K562 (cell line): ENCODE measurements at regions not wholly inside any gene's neighbourhood (a gene's known extent, or its start where the extent isn't known, plus 50 kb on each side); places are given as distances from the start of the nearest gene placed in this dataset.

Experiments used
- ATAC-seq: fragments of 200-7000 bp; cut with Tn5 transposase; 3 replicates; pipeline ENCODE4 v1.9.1; 2020; ENCODE audit warnings: moderate library complexity
- BruUV-seq: library from RNA; stranded (reverse); fragments of 400-500 nt; replicated peaks from 2 replicates; lab custom pipeline; 2021; lab: Mats Ljungman, UMichigan
- CTCF ChIA-PET: fragments of 300-600 bp; formaldehyde crosslinking; extraction: SDS; loops from one replicate; lab custom pipeline; 2021; ENCODE audit warnings: low intra/inter-chr PET ratio; lab: Yijun Ruan, JAX
- POLR2A ChIA-PET: fragments of 300-600, 350-650 bp; sonication (Branson Sonifier 250); formaldehyde crosslinking; extraction: SDS; loops from one replicate; lab custom pipeline; 2021; ENCODE audit warnings: antibody characterized with exemption, inconsistent platforms; lab: Yijun Ruan, JAX
- DNase-seq, 4 experiments: peaks; one replicate each; pipeline versions ENCODE4 v3.0.0 to v3.0.0-alpha.2; 2011 to 2018; ENCODE audit warnings: low spot score in 3 of 4, mixed read lengths in 3 of 4; ENCODE audit errors: extremely low read depth in 1 of 4
- FAIRE-seq: peaks from 2 replicates; lab custom pipeline; 2011; peaks lifted over from hg19 to GRCh38; lab: Jason Lieb, UNC
- H2AFZ ChIP-seq: 2 replicates; pipeline ENCODE4 v1.6.0; 2011; ENCODE audit warnings: low read depth, low read length, control low read depth, inconsistent platforms
- H3K27ac ChIP-seq: fragments of 200-600 bp; 3 replicates; pipeline ENCODE4 v1.8.0; 2011; ENCODE audit warnings: low read depth, mild to moderate bottlenecking, control low read depth, inconsistent platforms, low read length, moderate library complexity, mixed read lengths; ENCODE audit errors: extremely low read depth
- H3K27me3 ChIP-seq, 2 experiments: fragments of 300-600 bp in 1 of 2; 2 replicates in 1 of 2; 3 replicates in 1 of 2; pipeline versions ENCODE4 v1.6.0 to v1.8.0; 2011; ENCODE audit warnings: inconsistent platforms in 2 of 2, low read length in 2 of 2, mild to moderate bottlenecking in 1 of 2, mixed read lengths in 1 of 2, moderate library complexity in 1 of 2; ENCODE audit not compliant: control insufficient read depth in 2 of 2, insufficient read depth in 2 of 2
- H3K36me3 ChIP-seq: fragments of 300-600 bp; 3 replicates; pipeline ENCODE4 v1.8.0; 2011; ENCODE audit warnings: mild to moderate bottlenecking, low read length, inconsistent platforms; ENCODE audit not compliant: control insufficient read depth, insufficient read depth
- H3K4me1 ChIP-seq, 2 experiments: fragments of 200-600 bp in 1 of 2; replicated peaks in 1 of 2; 2 replicates in 1 of 2; 3 replicates in 1 of 2; pipeline versions ENCODE4 v1.5.1 to v1.8.0; 2011; ENCODE audit warnings: inconsistent platforms in 2 of 2, low read length in 2 of 2, mild to moderate bottlenecking in 1 of 2, mixed read lengths in 1 of 2, moderate library complexity in 1 of 2; ENCODE audit not compliant: control insufficient read depth in 2 of 2, insufficient read depth in 2 of 2
- H3K4me2 ChIP-seq: 2 replicates; pipeline ENCODE4 v1.6.1; 2011; ENCODE audit warnings: low read length, control low read depth, inconsistent platforms, mixed read lengths; ENCODE audit not compliant: insufficient read depth
- H3K4me3 ChIP-seq: fragments of 200-600 bp; sonication (generic), shearing (Covaris generic); 2 replicates; pipeline ENCODE4 v1.5.1; 2016; ENCODE audit warnings: control low read depth, inconsistent platforms
- H3K79me2 ChIP-seq: fragments of 200-600 bp; 3 replicates; pipeline ENCODE4 v1.8.0; 2011; ENCODE audit warnings: low read length, inconsistent platforms; ENCODE audit not compliant: control insufficient read depth, insufficient read depth
- H3K9ac ChIP-seq, 2 experiments: 2 replicates each; pipeline versions ENCODE4 v1.6.0 to v1.6.1; 2011; ENCODE audit warnings: low read depth in 2 of 2, low read length in 2 of 2, control low read depth in 1 of 2, inconsistent platforms in 1 of 2, mild to moderate bottlenecking in 1 of 2, mixed read lengths in 1 of 2; ENCODE audit not compliant: insufficient read depth in 1 of 2
- H3K9me1 ChIP-seq: one replicate; pipeline ENCODE4 v1.6.0; 2011; ENCODE audit warnings: inconsistent platforms, mild to moderate bottlenecking, low read length, moderate library complexity; ENCODE audit not compliant: control insufficient read depth, insufficient read depth
- H3K9me3 ChIP-seq: replicated peaks from 2 replicates; pipeline ENCODE4 v1.5.1; 2011; ENCODE audit warnings: low read depth, low read length, inconsistent platforms; ENCODE audit not compliant: control insufficient read depth, insufficient read depth
- H4K20me1 ChIP-seq: replicated peaks from 2 replicates; pipeline ENCODE4 v1.6.1; 2011; ENCODE audit warnings: low read length, inconsistent platforms, mixed read lengths; ENCODE audit not compliant: control insufficient read depth, insufficient read depth
- BHLHE40 ChIP-seq: IDR thresholded peaks from 2 replicates; pipeline ENCODE4 v1.6.1; 2011; ENCODE audit warnings: low read length, improper control_type of control experiment
- KDM1A ChIP-seq, 2 experiments: fragments of 450-650 bp; IDR thresholded peaks; 2 replicates each; pipeline ENCODE4 v1.6.1; 2016; ENCODE audit warnings: mild to moderate bottlenecking in 2 of 2
- MTF1 ChIP-seq: fragments of 250-450 bp; sonication (Bioruptor Pico); IDR thresholded peaks from 2 replicates; pipeline ENCODE4 v1.9.0; 2021; ENCODE audit warnings: moderate library complexity, mild to moderate bottlenecking, inconsistent platforms, borderline replicate concordance
- RAD51 ChIP-seq: fragments of 450-650 bp; IDR thresholded peaks from 2 replicates; pipeline ENCODE4 v1.7.1; 2016; ENCODE audit warnings: low read depth, mild to moderate bottlenecking, borderline replicate concordance
- SMAD4 ChIP-seq: fragments of 250-450 bp; sonication (Bioruptor Pico); conservative IDR thresholded peaks from 2 replicates; pipeline ENCODE4 v1.8.0; 2021; ENCODE audit warnings: inconsistent platforms, mild to moderate bottlenecking, moderate library complexity
- TGIF2 ChIP-seq: sonication (generic); formaldehyde crosslinking; IDR thresholded peaks from 2 replicates; pipeline ENCODE4 v1.8.1; 2022; ENCODE audit warnings: mild to moderate bottlenecking, missing genetic modification reagents, moderate library complexity
- ZC3H8 ChIP-seq: fragments of 450-650 bp; IDR thresholded peaks from 2 replicates; pipeline ENCODE4 v1.6.1; 2017
- ZNF184 ChIP-seq: sonication (generic); formaldehyde crosslinking; IDR thresholded peaks from 2 replicates; pipeline ENCODE4 v1.5.0; 2020; ENCODE audit warnings: missing genetic modification reagents
- WGBS: fragments of 100-300 bp; shearing (Covaris generic); methylation state at CpG from one replicate; pipeline ENCODE4 v1.1.6; 2016; ENCODE audit warnings: low coverage, mixed read lengths; ENCODE audit not compliant: insufficient coverage; ENCODE audit errors: missing lambda C conversion rate; 5-methylcytosine and 5-hydroxymethylcytosine counted together
- in situ Hi-C: fragments of 300-500 bp; cut with MboI; formaldehyde crosslinking; loops from 4 replicates; pipeline ENCODE4 v1.15.0; 2018; ENCODE audit warnings: inconsistent platforms, mixed read lengths
- intact Hi-C: fragments of 100-400 bp; cut with micrococcal nuclease; formaldehyde crosslinking; loops from 2 replicates; pipeline ENCODE4 v1.14.2; 2022
- TF ChIP-seq, protein P1 (sequence below): fragments of 450-650 bp; IDR thresholded peaks from one replicate; pipeline ENCODE4 v1.6.1; 2018; ENCODE audit warnings: mild to moderate bottlenecking, moderate library complexity; ENCODE audit not compliant: partially characterized antibody

DNA sequence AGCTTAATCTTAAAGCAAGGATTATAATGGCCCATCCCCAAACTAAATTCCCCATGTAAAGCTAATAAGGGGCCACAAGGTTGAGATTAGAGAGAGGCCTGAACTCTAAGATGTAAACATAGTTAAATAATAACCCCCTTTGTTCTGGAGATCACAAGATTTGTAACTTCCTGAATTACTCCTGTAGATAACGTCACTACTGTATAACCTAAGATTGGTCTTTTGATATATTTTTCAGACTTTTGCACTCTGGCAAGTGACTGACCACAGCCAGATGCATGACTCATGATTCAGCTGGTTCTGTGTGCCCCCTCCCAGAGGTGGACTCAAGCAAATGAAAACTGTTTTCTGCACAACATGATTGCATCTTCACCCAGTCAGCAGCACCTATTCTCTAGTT is 686.0 kb upstream of the DDX18 start:
- intact Hi-C loops, result no loop called here
- H2AFZ ChIP-seq, result no peak overlapping the region
- ATAC-seq (no peak), FAIRE-seq (no peak), DNase-seq (no peak)
- no peaks in the 10 kb centered on the region for H3K9me3 ChIP-seq
- H3K4me3 ChIP-seq, result no peak overlapping the region
- CTCF ChIA-PET, result no interaction called here
- no TSS peak for BruUV-seq
- H3K9me1 ChIP-seq, result no peaks in the 10 kb centered on the region
- in situ Hi-C loops, result no loop called here
- WGBS, result 0% methylated on average over 1 of the region's 1 CpG
- H3K27me3 ChIP-seq, result no peaks in the 10 kb centered on the region
- no peak overlapping the region for H3K4me2 ChIP-seq
- H3K4me1 ChIP-seq, result no peaks in the 10 kb centered on the region
- no peaks in the 10 kb centered on the region for H3K36me3 ChIP-seq
- no peaks in the 10 kb centered on the region for H4K20me1 ChIP-seq
- TF ChIP-seq, protein P1, sequence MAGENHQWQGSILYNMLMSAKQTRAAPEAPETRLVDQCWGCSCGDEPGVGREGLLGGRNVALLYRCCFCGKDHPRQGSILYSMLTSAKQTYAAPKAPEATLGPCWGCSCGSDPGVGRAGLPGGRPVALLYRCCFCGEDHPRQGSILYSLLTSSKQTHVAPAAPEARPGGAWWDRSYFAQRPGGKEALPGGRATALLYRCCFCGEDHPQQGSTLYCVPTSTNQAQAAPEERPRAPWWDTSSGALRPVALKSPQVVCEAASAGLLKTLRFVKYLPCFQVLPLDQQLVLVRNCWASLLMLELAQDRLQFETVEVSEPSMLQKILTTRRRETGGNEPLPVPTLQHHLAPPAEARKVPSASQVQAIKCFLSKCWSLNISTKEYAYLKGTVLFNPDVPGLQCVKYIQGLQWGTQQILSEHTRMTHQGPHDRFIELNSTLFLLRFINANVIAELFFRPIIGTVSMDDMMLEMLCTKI, result no peak
- TF ChIP-seq SMAD4 (CRISPR knock-in tag) (no peak), BHLHE40 (no peak), ZNF184 (no peak), KDM1A (IDR thresholded peaks at IDR 0.05) (no peak), RAD51 (no peak), ZC3H8 (no peak), TGIF2 (CRISPR knock-in tag) (no peak), MTF1 (CRISPR knock-in tag) (no peak)
- H3K79me2 ChIP-seq, result no peaks in the 10 kb centered on the region
- POLR2A ChIA-PET, result no interaction called here
- H3K9ac ChIP-seq, result no peak overlapping the region
- H3K27ac ChIP-seq, result no peak overlapping the region
